PC-3 (cell line): ENCODE measurements at regions not wholly inside any gene's neighbourhood (a gene's known extent, or its start where the extent isn't known, plus 50 kb on each side); places are given as distances from the start of the nearest gene placed in this dataset.

Experiments used
- CTCF ChIP-seq: fragments of 300-600 bp; sonication (generic); conservative IDR thresholded peaks from 2 replicates; pipeline ENCODE4 v1.5.1; 2017; ENCODE audit warnings: antibody characterized with exemption, low read depth, mild to moderate bottlenecking, low read length
- EZH2 ChIP-seq: fragments of 300-600 bp; sonication (generic); IDR thresholded peaks from one replicate; pipeline ENCODE4 v1.6.1; 2017; ENCODE audit warnings: antibody characterized with exemption, mild to moderate bottlenecking, low read length; ENCODE audit not compliant: unreplicated experiment

- no peak for TF ChIP-seq CTCF
- no peak for TF ChIP-seq EZH2
Observed at GRCh38 chr4:27624749-27625148, 764.1 kb downstream of the STIM2 start.
